ENCODE measurements at regions not wholly inside any gene's neighbourhood (a gene's known extent, or its start where the extent isn't known, plus 50 kb on each side); places are given as distances from the start of the nearest gene placed in this dataset.

- CTCF ChIA-PET, result interaction anchor here (1.9 kb wide), 1 partner anchor 304 kb away, joined by 5 read pairs; no protein-coding TSS in a partner anchor
- WGBS (ENCODE audit: missing lambda C conversion rate), result 23% methylated on average over 3 of the region's 3 CpGs
- H3K27ac ChIP-seq, result no peak overlapping the region
- no peak overlapping the region for H3K4me3 ChIP-seq
- H3K4me1 ChIP-seq, result no peaks in the 10 kb centered on the region
- H3K9me3 ChIP-seq, result no peaks in the 10 kb centered on the region
- POLR2A ChIA-PET, result no interaction called here
- ATAC-seq (no peak), FAIRE-seq (no peak), DNase-seq (ENCODE audit: low read depth in 1 of 2, low spot score in 1 of 2) (no peak)
- no peak overlapping the region for H3K4me2 ChIP-seq
- TF ChIP-seq FOXS1 (CRISPR knock-in tag; IDR thresholded peaks at IDR 0.05), result no peak
- TF ChIP-seq NPAS2 (CRISPR knock-in tag; IDR thresholded peaks at IDR 0.05; ENCODE audit: borderline replicate concordance), result no peak
- no peak for TF ChIP-seq PBX3 (IDR thresholded peaks at IDR 0.05)
- no peak for TF ChIP-seq HOXB5 (CRISPR knock-in tag; IDR thresholded peaks at IDR 0.05)
- no peak for TF ChIP-seq RAD21 (conservative IDR thresholded peaks at IDR 0.05 in 1 of 2, IDR thresholded peaks at IDR 0.05 in 1 of 2)
- no peak for TF ChIP-seq HDAC2 (IDR thresholded peaks at IDR 0.05)
- no peak for TF ChIP-seq REST (IDR thresholded peaks at IDR 0.05)
- TF ChIP-seq E2F6 (IDR thresholded peaks at IDR 0.05; ENCODE audit: borderline replicate concordance, low read depth), result no peak
- TF ChIP-seq HOXB13 (CRISPR knock-in tag; IDR thresholded peaks at IDR 0.05; ENCODE audit: low read depth), result no peak
- TF ChIP-seq POLR2AphosphoS2 (conservative IDR thresholded peaks at IDR 0.05; ENCODE audit: low read length), result no peak
- TF ChIP-seq ESRRA (IDR thresholded peaks at IDR 0.05; ENCODE audit: borderline replicate concordance, low read length), result no peak
- no peak for TF ChIP-seq MAZ (IDR thresholded peaks at IDR 0.05; ENCODE audit: borderline replicate concordance, low read depth, low read length)
Measured at GRCh38 chr16:77541165-77541564, 106.3 kb upstream of the ADAMTS18 start.

GRCh38 chr16:77548151-77548550, 113.3 kb upstream of the ADAMTS18 start:
- Histone ChIP-seq H3K27ac (no peak overlapping the region), H3K4me1 (no peaks in the 10 kb centered on the region), H3K4me3 (no peak overlapping the region), H3K4me2 (no peak overlapping the region), H3K9me3 (no peaks in the 10 kb centered on the region)
- ChIA-PET CTCF (no interaction called here), POLR2A (no interaction called here)
- DNase-seq (ENCODE audit: low read depth in 1 of 2, low spot score in 1 of 2) (no peak), FAIRE-seq (no peak), ATAC-seq (no peak)
- WGBS (ENCODE audit: missing lambda C conversion rate), result 51% methylated on average over 4 of the region's 4 CpGs
- no peak for TF ChIP-seq RAD21 (conservative IDR thresholded peaks at IDR 0.05 in 1 of 2, IDR thresholded peaks at IDR 0.05 in 1 of 2)
- TF ChIP-seq ATOH8 (CRISPR knock-in tag; IDR thresholded peaks at IDR 0.05; ENCODE audit: low read depth), result no peak
- no peak for TF ChIP-seq HEYL (CRISPR knock-in tag; IDR thresholded peaks at IDR 0.05)
- no peak for TF ChIP-seq E2F6 (IDR thresholded peaks at IDR 0.05; ENCODE audit: borderline replicate concordance, low read depth)
- no peak for TF ChIP-seq TP53 (CRISPR knock-in tag; IDR thresholded peaks at IDR 0.05)
- TF ChIP-seq PBX3 (IDR thresholded peaks at IDR 0.05), result no peak
- TF ChIP-seq CHD2 (IDR thresholded peaks at IDR 0.05; ENCODE audit: low read length, partially characterized antibody), result no peak
- TF ChIP-seq NR3C1 (IDR thresholded peaks at IDR 0.05), result no peak
- TF ChIP-seq FOSB (CRISPR knock-in tag; IDR thresholded peaks at IDR 0.05), result no peak
- TF ChIP-seq NPAS2 (CRISPR knock-in tag; IDR thresholded peaks at IDR 0.05; ENCODE audit: borderline replicate concordance), result no peak
- TF ChIP-seq JUNB (IDR thresholded peaks at IDR 0.05), result no peak
- TF ChIP-seq MAFK (IDR thresholded peaks at IDR 0.05; ENCODE audit: partially characterized antibody), result no peak
- TF ChIP-seq ZC3H11A (IDR thresholded peaks at IDR 0.05), result no peak
